ENCODE measurements at regions not wholly inside any gene's neighbourhood (a gene's known extent, or its start where the extent isn't known, plus 50 kb on each side); places are given as distances from the start of the nearest gene placed in this dataset.

DNA sequence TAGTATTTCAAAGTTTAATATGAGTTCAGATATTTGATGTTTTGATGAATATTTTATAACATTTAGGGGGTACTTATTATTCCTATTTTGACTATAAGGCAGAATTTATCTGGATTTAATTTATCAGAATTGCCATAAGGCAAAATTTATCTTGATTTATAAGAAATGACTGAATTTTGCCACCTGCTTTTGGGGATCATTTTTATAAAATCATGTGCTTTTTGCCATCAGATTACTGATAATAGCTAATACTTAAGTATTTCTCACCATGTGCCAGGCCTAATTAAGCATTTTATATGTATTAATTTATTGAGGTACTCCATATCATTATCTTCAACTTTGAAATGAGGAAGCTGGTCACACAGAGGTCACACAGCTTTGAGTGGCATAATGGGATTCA, 423.7 kb downstream of the PRKD1 start:
- TF ChIP-seq, protein P1, sequence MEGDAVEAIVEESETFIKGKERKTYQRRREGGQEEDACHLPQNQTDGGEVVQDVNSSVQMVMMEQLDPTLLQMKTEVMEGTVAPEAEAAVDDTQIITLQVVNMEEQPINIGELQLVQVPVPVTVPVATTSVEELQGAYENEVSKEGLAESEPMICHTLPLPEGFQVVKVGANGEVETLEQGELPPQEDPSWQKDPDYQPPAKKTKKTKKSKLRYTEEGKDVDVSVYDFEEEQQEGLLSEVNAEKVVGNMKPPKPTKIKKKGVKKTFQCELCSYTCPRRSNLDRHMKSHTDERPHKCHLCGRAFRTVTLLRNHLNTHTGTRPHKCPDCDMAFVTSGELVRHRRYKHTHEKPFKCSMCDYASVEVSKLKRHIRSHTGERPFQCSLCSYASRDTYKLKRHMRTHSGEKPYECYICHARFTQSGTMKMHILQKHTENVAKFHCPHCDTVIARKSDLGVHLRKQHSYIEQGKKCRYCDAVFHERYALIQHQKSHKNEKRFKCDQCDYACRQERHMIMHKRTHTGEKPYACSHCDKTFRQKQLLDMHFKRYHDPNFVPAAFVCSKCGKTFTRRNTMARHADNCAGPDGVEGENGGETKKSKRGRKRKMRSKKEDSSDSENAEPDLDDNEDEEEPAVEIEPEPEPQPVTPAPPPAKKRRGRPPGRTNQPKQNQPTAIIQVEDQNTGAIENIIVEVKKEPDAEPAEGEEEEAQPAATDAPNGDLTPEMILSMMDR (IDR thresholded peaks at IDR 0.05; ENCODE audit: low read depth, low read length): no peak
- DNase-seq (ENCODE audit: low read depth in 2 of 2): no peak
- no peak overlapping the region for H3K4me3 ChIP-seq (replicated peaks in 1 of 2; ENCODE audit: low read depth in 2 of 2, low read length in 2 of 2)

GRCh38 chr14:29518335-29518734, 409.3 kb downstream of the PRKD1 start:
- DNase-seq (ENCODE audit: low read depth in 2 of 2): peak; percentile 38 to 45
- H3K4me3 ChIP-seq (replicated peaks in 1 of 2; ENCODE audit: low read depth in 2 of 2, low read length in 2 of 2): no peak overlapping the region
- TF ChIP-seq, protein P1 (IDR thresholded peaks at IDR 0.05; ENCODE audit: low read depth, low read length): peak; percentile 47

DNA sequence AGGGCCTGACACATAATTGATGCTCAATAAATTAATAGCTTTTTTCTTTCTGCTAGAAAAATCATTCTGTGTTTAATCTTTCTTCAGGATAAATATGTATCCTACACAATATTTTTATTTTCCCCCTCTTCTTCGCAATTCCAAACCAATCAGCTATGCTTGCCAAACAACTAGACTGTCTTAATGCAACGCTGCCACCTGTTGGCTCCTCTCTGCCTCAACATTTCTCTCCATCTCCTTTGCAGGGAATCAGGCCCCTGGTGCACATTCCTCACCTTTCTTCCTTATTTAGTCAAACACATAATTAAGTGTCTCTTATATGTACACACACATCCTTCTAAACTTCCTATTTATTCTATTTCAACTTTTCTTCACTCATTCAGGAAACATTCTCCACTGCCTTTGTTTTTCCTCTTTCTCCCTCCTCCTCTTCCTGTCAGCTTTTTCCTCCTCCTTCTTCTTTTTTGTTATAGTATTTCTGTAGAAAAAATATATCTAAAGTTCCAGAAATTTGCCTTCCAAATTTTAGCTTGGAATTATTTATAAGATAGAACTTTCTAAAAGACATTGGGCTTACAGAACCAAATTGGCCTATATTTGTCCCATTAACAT, 406.0 kb downstream of the PRKD1 start:
- DNase-seq (ENCODE audit: low read depth in 2 of 2): peak; percentile 13 to 52
- TF ChIP-seq, protein P1 (IDR thresholded peaks at IDR 0.05; ENCODE audit: low read depth, low read length): peak; percentile 56
- no peak overlapping the region for H3K4me3 ChIP-seq (replicated peaks in 1 of 2; ENCODE audit: low read depth in 2 of 2, low read length in 2 of 2)

Measured in cardiac fibroblast (primary cell).